NCI-H460 (cell line): ENCODE measurements at regions not wholly inside any gene's neighbourhood (a gene's known extent, or its start where the extent isn't known, plus 50 kb on each side); places are given as distances from the start of the nearest gene placed in this dataset.

ENCODE experiments used
- DNase-seq: peaks from one replicate; pipeline ENCODE4 v3.0.0-alpha.2; 2016; ENCODE audit warnings: low read depth; ENCODE audit errors: extremely low read depth

GRCh38 chr4:185966549-185966948, 102.4 kb upstream of the TLR3 start:
- DNase-seq = no peak

GRCh38 chr4:185966997-185967775, 101.8 kb upstream of the TLR3 start:
- no peak for DNase-seq

GRCh38 chr4:185969657-185970056, 99.3 kb upstream of the TLR3 start:
- DNase-seq = no peak

GRCh38 chr4:185987961-185988627, 80.9 kb upstream of the TLR3 start:
- no peak for DNase-seq

- no peak for DNase-seq
Measured at GRCh38 chr4:185991770-185992169, 77.2 kb upstream of the TLR3 start.

GRCh38 chr4:185992585-185992984, 76.4 kb upstream of the TLR3 start:
- DNase-seq = no peak

- no peak for DNase-seq
Measured at GRCh38 chr4:185993328-185993973, 75.5 kb upstream of the TLR3 start.

- no peak for DNase-seq
Measured at GRCh38 chr4:185994750-185995149, 74.2 kb upstream of the TLR3 start.

GRCh38 chr4:185995665-185996064, 73.3 kb upstream of the TLR3 start:
- DNase-seq = no peak

- no peak for DNase-seq
Measured at GRCh38 chr4:185997296-185997695, 71.7 kb upstream of the TLR3 start.

- no peak for DNase-seq
Measured at GRCh38 chr4:185998791-185999190, 70.2 kb upstream of the TLR3 start.

GRCh38 chr4:185999207-185999606, 69.7 kb upstream of the TLR3 start:
- no peak for DNase-seq

GRCh38 chr4:186002853-186003252, 66.1 kb upstream of the TLR3 start:
- DNase-seq = no peak

GRCh38 chr4:186003746-186004145, 65.2 kb upstream of the TLR3 start:
- no peak for DNase-seq

GRCh38 chr4:186008057-186008456, 60.9 kb upstream of the TLR3 start:
- no peak for DNase-seq

GRCh38 chr4:186009976-186010375, 59.0 kb upstream of the TLR3 start:
- no peak for DNase-seq

- DNase-seq = no peak
Measured at GRCh38 chr4:186010821-186011220, 58.1 kb upstream of the TLR3 start.

- no peak for DNase-seq
Measured at GRCh38 chr4:186012071-186012470, 56.9 kb upstream of the TLR3 start.

- DNase-seq = no peak
Measured at GRCh38 chr4:186013419-186014186, 55.4 kb upstream of the TLR3 start.

GRCh38 chr4:186015212-186015817, 53.6 kb upstream of the TLR3 start:
- no peak for DNase-seq

GRCh38 chr4:186016796-186017195, 52.2 kb upstream of the TLR3 start:
- DNase-seq = no peak
